ENCODE measurements at regions not wholly inside any gene's neighbourhood (a gene's known extent, or its start where the extent isn't known, plus 50 kb on each side); places are given as distances from the start of the nearest gene placed in this dataset.
A peak's percentile ranks its signal among the peaks of the same experiment; 100 is the strongest.
"Not testable (repeated sequence)": the region's sequence is repeated elsewhere in the genome, so short reads cannot be mapped to it uniquely, and the experiment has no call there.

DNA sequence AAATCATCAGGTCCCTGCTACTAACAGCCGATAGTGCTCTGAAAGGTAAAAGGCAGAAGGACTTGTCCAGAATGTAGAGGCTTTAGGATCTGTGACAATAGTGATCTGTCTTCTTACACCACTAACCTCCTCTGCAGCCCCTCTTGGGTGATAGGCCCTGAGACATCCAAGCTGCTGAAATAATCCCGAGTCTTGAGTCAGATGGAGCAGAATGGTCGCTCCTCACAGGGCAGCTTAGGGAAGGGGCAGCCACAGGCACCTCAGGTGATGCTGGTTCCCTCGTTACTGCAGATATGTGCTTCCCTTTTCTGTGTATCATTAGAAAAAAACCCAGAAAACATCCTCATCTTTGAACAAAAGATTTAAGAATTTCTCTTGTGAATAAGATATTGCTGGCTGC is 157.1 kb upstream of the DLX2 start:
- no peak for DNase-seq (ENCODE audit: low read depth in 2 of 2)

- no peak for DNase-seq (ENCODE audit: low read depth in 2 of 2)
Measured at GRCh38 chr2:172260336-172260735, 157.6 kb upstream of the DLX2 start.

- DNase-seq (ENCODE audit: low read depth in 2 of 2): no peak
Measured at GRCh38 chr2:172261292-172261691, 158.6 kb upstream of the DLX2 start.

DNA sequence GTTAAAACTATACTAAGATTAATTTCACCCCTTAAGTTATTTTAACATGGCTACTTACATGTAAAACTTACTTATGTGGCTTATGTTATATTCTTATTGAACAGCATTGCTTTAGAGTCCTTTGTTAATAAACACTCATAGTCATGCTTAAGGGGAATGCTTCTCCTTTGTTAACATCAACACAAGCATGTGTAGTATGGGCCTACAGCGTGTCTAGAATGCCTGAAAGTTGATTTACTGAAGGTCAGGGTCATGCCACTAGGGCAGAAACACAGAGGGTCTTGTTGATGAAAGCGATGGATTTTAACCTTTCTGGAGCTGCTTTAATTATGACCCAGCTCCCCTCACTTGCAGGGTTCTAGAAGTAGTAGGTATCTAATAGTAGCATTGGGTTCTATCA is 159.8 kb upstream of the DLX2 start:
- no peak for DNase-seq (ENCODE audit: low read depth in 2 of 2)

DNA sequence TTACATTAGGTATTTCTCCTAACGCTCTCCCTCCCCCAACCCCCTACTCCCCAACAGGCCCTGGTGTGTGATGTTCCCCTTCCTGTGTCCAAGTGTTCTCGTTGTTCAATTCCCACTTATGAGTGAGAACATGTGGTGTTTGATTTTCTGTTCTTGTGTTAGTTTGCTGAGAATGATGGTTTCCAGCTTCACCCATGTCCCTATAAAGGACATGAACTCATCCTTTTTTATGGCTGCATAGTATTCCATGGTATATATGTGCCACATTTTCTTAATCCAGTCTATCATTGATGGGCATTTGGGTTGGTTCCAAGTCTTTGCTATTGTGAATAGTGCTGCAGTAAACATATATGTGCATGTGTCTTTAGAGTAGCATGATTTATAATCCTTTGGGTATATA is 162.1 kb upstream of the DLX2 start:
- DNase-seq (ENCODE audit: low read depth in 2 of 2): not testable (repeated sequence)

- DNase-seq (ENCODE audit: low read depth in 2 of 2): not testable (repeated sequence)
Measured at GRCh38 chr2:172269507-172270244, 157.7 kb upstream of the ITGA6 start.

- DNase-seq (ENCODE audit: low read depth in 2 of 2): no peak
Measured at GRCh38 chr2:172270278-172271079, 156.9 kb upstream of the ITGA6 start.

DNA sequence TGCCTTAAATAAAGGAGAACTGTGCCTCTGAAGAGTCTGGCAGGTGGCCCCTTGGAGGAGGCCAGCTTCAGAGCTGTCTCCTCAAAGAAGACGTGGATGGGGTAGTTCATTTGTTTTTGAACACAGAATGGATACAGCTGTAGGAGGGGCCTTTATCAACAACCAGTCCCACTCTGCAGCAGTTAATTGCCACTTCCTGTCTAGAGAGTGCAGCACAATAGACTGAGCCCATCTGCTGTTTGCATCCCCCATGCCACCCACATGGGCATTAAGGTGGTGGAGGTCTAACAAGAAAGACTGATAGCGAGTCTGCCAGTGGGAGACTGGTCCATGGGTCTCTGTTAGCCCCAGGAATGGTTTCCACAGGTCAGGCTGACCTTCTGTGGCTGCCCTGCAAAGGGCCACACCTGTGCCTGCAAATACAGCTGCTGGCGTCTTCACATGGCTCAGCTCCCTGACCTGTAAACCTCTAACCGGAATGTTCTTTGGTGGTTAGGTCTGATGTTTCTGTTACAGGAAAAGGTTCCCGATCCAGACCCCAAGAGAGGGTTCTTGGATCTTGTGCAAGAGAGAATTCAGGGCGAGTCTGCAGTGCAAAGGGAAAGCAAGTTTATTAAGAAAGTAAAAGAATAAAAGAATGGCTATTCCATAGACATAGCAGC is 153.3 kb upstream of the ITGA6 start:
- no peak for DNase-seq (ENCODE audit: low read depth in 2 of 2)

DNA sequence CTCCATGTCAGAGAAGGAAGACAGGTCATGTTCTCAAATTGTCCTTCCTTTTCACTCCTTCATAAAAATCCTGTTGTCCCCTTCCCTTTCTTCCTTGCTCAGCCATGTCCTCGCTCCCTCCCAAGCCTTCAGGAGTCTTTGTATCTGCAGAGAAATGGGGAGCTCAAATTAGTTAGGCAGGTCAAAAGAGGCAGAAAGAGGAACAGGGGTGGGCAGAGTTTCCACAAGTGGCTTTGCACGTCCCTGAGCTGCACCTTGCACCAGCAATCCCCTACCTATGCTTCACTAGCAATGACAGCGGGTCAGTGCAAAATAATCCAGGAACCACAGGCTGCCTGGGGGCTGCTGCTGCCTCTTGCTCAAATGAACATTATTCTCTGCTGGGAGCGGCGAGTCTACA is 152.1 kb upstream of the ITGA6 start:
- DNase-seq (ENCODE audit: low read depth in 2 of 2): no peak

DNA sequence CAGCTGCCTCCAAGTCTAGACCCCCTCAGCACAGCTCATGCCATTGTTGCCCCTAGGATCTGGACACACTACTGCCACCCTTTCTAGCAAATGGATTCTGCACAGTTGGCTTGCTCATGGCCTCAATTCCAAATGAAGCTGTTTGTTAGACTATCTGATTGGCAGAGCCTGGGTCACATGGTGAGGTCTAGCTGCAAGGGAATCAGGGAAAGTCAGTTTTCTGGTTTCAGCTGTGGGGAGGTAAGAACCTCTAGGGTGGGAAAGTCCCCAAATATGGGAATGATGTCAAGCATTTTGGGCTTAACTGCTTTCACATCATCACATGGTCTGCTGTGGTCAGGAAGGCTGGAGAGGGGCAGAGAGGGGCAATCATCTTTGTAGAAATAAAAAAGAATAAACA is 150.4 kb upstream of the ITGA6 start:
- no peak for DNase-seq (ENCODE audit: low read depth in 2 of 2)

- DNase-seq (ENCODE audit: low read depth in 2 of 2): no peak
Measured at GRCh38 chr2:172278667-172279066, 148.7 kb upstream of the ITGA6 start.

GRCh38 chr2:172279214-172279613 is 148.2 kb upstream of the ITGA6 start:
- DNase-seq (ENCODE audit: low read depth in 2 of 2): no peak

- peak in 1 of 2 donors; percentile 62 for DNase-seq (ENCODE audit: low read depth in 2 of 2)
Measured at GRCh38 chr2:172279813-172280212, 147.6 kb upstream of the ITGA6 start.

DNA sequence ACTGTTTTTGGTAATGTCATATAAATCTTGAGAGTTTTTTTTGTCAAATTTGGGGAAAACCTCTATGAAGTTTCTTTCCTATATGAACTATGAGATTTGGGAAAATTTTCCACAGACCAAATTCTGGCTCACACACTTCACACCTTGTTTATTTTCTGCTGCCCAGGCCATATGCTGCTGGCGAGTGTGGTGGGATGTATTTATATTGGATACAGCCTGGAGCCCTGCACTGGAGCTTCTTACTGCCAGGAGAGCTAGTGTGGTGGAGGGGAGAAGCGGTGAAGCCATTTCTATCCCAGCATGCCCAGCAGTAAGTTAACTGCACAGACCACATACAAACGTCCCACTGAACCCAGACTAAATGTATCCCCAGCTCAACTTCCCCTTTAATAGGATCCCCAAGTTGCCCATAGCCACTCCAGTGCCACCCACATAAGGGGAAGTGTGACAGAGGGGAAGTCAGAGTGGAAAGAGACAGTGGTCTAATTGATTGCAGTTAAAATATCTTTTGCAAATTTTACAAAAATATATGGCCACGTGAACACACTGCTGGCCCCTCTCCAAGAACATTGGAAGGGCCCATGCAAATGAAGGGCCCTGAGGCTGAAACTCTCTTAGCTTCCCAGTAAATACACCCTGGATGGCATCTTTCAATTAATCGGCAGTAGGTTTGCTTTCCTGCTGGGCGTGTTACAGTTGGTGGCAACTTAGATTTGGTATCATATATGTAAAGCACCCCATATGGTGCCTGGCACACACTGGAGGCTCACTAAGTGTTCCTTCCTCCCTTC is 146.6 kb upstream of the ITGA6 start:
- DNase-seq (ENCODE audit: low read depth in 2 of 2): no peak

- DNase-seq (ENCODE audit: low read depth in 2 of 2): peak; percentile 46 to 61
Measured at GRCh38 chr2:172281648-172282570, 145.5 kb upstream of the ITGA6 start.

- DNase-seq (ENCODE audit: low read depth in 2 of 2): peak; percentile 92 to 97
Measured at GRCh38 chr2:172282944-172283343, 144.4 kb upstream of the ITGA6 start.

- no peak for DNase-seq (ENCODE audit: low read depth in 2 of 2)
Measured at GRCh38 chr2:172283476-172283875, 143.9 kb upstream of the ITGA6 start.

GRCh38 chr2:172284209-172284608 is 143.2 kb upstream of the ITGA6 start:
- DNase-seq (ENCODE audit: low read depth in 2 of 2): no peak

- DNase-seq (ENCODE audit: low read depth in 2 of 2): peak; percentile 59 to 63
Measured at GRCh38 chr2:172285010-172285621, 142.3 kb upstream of the ITGA6 start.

DNA sequence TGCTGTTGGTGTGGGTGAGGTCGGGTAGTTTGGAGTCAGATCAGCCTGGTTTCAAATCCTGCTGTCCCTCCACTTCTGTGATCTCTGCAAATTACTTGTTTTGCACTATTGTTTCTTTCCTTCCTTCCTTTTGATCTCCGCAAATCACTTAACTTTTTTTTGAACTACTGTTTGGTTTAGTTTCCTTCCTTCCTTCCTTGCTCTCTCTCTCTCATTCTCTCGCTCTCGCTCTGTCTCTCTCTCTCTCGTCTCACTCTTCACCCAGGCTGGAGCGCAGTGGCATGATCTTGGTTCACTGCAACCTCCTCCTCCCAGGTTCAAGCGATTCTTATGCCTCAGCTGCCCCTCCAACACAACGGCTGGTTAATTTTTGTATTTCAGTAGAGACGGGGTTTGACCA is 141.6 kb upstream of the ITGA6 start:
- DNase-seq (ENCODE audit: low read depth in 2 of 2): no peak
